Activated naive CD4-positive, alpha-beta T cell treated with Interleukin-2 at 50 U/mL for 16 hours (primary cell): ENCODE measurements at regions not wholly inside any gene's neighbourhood (a gene's known extent, or its start where the extent isn't known, plus 50 kb on each side); places are given as distances from the start of the nearest gene placed in this dataset.
"Not testable (repeated sequence)": the region's sequence is repeated elsewhere in the genome, so short reads cannot be mapped to it uniquely, and the experiment has no call there.

Experiments
- DNase-seq: peaks from one replicate; pipeline ENCODE4 v3.0.0-alpha.2; 2020

DNA sequence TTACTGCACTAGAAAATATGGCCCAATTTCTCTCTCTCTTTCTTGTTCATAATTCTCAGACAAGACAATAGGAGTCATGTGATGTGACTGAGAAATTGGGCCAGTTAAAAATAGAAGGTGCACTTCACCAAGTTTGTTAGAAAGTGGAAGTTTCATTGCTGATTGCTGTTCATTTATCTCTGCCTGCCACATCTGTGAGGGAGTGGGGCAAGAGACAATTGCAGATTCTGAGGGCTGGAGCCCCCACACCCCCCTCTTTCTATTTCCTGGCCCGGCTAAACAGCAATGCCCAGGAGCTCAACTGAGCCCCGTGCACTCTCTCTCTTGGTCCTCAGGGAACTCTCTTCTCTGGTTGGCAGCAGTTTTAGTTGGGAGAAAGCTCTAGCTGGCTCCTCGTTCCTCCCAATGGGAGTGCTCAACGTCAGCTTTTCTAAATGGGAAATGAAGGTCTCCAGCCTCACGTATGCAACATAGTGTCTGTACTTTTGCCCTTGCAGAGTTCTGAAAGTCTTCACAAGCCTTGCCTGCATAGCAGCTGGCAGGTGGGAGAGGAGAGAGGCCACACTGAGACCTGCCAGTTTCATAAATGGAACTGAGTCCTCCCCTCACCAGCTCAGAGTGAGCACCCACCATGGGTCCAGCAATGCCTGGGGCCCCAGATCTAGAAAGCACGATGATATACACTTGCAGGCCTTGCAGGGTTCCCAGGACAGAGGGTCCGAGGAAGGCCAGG lies 115.7 kb downstream of the MYCN start:
- DNase-seq: no peak

DNA sequence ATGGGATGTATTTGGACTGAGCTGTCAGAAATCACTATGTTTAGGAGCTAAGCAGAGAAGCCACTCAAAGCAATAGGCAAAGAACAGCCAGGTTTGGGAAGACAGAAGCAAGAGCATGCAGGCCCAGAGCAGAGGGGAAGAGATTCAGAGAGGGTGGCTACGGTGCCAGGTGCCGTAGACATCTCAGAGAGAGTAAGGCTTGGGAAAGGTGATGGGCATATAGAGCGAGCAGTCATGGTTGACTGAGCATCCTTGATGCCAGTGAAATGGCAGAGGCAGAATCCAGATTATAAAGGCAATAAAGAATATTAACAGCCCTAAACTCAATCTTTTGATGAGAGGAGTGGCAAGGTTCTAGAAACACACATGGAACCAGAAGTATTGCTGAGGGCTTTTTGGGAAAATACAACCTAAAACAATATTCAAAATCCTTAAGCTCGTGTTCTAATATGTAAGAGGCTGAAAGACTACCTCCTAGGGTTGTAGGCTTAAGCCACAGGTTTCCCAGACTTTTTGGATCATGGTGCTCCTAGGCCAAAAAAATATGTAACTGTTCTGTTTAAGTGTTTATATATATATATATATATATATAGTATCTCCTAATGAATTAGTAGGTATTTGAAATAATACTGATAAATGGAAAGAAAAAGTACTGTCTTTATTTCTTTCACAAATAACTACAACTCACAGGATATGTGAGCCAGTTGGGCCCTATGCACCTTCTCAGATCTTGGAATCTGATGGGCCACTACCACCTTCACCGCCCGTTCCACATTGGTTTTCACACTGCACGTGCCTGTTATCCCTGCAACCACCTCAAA lies 113.3 kb downstream of the MYCN start:
- DNase-seq: no peak

DNA sequence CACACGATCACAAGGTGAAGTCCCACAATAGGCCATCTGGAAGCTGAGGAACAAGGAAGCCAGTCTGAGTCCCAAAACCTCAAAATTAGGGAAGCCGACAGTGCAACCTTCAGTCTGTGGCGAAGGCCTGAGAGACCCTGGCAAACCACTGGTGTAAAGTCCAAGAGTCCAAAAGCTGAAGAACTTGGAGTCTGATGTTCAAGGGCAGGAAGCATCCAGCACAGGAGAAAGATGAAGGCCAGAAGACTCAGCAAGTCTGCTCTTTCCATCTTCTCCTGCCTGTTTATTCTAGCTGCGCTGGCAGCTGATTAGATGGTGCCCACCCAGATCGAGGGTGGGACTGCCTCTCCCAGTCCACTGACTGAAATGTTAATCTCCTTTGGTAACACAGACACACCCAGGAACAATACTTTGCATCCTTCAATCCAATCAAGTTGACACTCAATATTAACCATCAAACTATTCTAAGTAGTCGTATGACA lies 112.3 kb downstream of the MYCN start:
- DNase-seq: not testable (repeated sequence)

GRCh38 chr2:16051841-16052564 lies 111.7 kb downstream of the MYCN start:
- no peak for DNase-seq

- no peak for DNase-seq
These were observed 110.6 kb downstream of the MYCN start for GRCh38 chr2:16050908-16051489.

DNA sequence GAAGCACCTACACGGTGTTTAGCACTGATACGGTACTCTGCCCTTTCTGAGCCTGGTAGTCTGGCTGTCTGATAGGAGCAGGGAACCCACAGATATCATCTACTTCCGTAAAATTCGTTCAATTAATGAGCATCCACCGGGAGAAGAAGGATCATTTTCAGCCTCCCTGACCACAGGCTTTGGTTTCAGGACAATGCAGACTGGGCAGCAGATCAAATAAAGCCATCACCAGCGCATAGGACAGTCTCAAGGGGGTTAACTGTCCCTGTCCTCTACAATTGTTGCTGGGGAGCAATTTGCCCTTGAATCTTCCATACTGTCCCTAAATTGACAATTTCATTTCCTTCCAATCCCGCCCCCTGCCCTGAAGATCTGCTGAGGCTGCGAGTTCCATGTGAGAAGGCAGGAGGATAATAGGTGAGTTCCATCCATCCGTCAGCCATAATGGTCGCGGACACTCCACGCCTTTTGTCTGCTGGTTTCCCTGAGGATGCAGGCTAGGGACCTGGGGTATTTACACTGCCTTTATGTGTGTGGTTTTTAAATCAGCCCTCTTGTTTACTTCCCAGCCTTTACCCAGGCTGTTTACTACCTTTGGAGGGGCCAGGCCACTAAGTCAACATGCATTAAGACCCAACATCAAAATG lies 110.0 kb downstream of the MYCN start:
- DNase-seq: no peak

- DNase-seq: no peak
These were observed 109.1 kb downstream of the MYCN start for GRCh38 chr2:16049406-16049805.

DNA sequence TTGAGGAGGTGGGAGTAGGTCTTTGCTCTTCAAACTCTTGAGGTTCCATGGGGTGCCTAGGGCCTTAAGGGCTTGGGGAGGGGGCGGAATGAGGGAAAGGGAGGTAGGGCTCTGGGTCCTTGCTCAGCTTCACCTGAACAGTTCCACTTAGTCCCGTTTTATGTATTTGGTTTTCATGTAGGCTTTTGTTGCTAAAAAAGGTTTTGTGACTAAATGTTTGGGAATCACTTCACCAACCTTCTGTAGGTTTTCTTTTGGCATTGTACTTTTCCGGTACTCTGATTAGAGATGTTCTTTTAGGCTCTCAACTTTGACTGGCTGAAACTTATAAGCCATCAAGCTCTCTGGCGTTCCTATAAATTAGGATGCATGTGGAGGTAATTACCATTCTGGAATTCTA lies 108.1 kb downstream of the MYCN start:
- no peak for DNase-seq

DNA sequence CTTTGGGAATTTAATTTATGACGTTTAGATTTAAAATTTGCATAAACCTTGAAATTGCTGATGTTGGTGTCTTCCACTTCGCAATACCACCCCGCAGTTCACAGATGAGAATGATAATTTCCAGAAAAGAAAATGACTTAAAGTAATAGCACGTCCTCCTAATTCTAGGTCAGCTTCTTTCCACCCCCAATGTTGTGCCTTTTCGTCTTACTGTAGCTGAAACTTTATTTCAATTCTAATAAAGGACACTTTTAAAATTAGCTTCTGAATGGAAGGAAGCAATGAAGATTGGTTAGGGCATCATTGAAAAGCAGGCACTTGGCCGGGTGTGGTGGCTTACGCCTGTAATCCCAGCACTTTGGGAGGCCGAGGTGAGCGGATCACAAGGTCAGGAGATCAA lies 107.4 kb downstream of the MYCN start:
- DNase-seq: no peak

- no peak for DNase-seq
These were observed 106.3 kb downstream of the MYCN start for GRCh38 chr2:16046649-16047048.

- no peak for DNase-seq
These were observed 105.5 kb downstream of the MYCN start for GRCh38 chr2:16045653-16046352.

- no peak for DNase-seq
These were observed 104.7 kb downstream of the MYCN start for GRCh38 chr2:16044946-16045456.

GRCh38 chr2:16043627-16044026 lies 103.3 kb downstream of the MYCN start:
- DNase-seq: no peak

DNA sequence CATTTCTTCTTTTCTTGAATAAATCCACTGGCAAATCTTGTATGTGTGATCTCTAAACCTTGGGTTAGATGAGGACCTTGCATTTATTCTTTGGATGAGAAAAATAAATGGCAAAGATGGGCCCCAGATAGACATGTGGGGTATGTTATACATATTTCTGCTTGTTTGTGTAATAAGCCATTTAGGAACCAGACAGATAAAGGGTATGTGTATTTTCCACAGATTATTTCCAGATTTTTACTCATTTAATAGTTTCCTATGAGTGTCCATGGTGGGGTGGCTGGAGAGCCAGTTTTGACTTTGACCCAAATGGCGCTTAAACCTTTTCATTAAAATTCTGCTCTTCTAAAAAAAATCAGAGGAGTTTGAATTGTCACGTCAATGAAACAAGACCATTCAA lies 102.8 kb downstream of the MYCN start:
- no peak for DNase-seq

GRCh38 chr2:16042201-16042700 lies 101.9 kb downstream of the MYCN start:
- DNase-seq: no peak

GRCh38 chr2:16040271-16041010 lies 100.1 kb downstream of the MYCN start:
- DNase-seq: no peak

DNA sequence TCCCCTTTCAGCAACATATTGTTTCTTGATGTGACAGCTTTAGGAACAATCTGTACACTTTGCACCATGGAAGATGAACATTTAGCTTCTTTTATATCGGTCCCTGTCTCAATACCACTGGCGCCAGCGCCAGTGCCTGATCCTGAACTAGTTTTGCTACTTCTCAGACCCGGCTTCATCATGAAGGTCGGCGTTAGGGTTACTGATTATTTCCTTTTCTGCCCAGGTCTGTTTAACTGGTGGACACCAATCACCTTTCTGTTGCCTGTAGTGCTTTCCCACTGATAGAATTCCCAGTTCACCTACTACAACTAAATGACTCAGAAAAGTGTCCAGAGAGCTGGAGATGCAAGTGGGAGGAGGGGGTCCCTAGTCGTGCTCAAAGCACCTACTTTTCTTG lies 99.5 kb downstream of the MYCN start:
- no peak for DNase-seq

DNA sequence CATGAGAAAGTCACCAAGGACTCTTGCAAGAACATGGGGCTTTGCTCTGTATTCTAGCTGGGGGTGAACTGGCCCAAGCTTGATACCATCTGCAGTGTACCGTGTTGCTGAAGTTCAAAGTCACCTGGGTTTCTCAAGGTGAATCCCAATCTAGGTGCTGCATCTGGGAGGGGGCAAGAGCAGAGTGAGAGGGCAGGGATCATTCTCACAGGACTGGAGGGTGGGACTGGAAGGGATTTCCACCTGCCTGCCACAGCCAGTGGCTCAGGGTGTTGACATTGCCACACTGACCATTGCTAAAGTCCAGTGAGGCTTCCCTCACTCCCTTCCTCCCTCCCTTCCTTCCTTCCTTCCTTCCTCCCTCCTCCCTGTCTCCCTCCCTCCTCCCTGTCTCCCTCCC lies 98.7 kb downstream of the MYCN start:
- DNase-seq: no peak

DNA sequence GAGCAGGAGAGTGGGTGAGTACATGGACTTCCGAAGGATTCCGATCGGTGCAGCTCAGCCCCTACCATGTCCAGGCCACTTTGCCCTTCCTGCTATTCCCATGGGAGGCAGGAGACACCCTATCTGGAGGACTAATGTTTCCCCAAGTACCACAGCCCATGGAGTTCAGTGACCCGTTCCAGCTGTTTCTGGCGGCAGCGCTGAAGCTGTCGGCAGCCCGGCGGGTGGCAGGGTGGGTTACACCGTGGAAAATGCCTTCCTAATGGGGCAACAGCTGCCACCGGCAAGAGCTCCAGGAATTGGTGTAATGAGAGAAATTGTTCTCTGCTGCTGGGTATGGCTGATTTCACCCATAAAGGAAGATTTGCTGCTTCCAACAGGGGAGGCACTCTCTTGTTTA lies 98.3 kb downstream of the MYCN start:
- DNase-seq: no peak

DNA sequence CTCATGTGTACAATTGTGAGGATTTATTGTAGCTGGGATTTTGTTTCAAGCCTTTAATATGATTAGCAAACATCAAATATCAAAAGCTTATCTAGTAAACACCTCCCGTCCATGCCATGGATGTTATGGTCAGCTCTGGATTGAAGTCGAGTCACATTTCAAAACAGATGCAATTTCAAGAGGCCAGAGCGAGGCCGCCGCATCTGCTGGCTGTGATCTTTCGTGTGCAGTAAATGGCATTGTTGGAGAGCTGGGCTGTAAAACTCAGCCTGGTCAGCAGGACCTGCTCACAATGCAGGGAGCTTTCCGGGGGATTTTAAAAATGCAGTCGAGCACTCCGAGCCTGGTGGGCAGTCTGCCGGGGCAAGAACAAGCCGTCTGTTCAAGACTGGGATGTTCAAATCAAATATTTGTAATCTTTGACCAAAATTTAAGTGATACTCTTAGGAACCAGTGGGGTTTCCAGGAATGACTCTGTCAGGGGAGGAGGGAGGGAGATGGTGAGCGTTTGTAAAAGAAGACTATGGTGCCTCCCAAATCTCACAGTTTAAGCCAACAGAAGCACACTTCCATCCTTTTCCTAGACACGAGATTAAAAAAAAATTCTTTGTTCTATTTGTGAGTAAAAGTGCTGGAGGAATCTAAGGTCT lies 97.6 kb downstream of the MYCN start:
- DNase-seq: no peak
